ENCODE measurements at regions not wholly inside any gene's neighbourhood (a gene's known extent, or its start where the extent isn't known, plus 50 kb on each side); places are given as distances from the start of the nearest gene placed in this dataset.

DNA sequence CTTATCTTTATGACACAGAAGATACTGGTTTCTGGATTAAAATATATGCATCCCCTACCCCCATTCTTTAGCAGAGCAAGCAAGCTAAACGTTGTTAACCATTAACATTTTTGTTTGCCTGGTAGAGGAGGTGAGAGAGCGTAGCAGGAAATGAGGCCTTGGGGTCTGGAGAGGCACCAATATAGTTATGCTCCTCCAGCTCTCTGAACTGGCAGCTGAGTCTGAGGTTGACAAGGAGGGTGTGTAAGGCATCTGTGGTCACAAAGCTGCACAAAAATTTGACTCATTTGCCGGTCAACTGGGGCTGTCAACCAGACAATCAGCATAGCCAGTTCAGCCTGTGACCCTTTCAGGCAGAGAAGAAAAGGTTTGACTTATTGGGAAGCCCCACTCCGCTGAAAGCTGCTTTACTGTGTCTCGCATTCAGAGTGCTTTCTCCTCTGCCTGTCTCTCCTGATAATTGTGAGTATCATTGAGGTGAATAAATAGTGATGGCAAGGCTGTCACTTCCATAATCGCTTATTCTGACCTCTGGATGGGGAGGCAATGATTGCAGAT lies 647.5 kb upstream of the SETBP1 start:
- no peak overlapping the region for H3K4me3 ChIP-seq
- DNase-seq (ENCODE audit: low spot score) = no peak
- H3K27me3 ChIP-seq = no peaks in the 10 kb centered on the region
- no peak overlapping the region for H3K27ac ChIP-seq
- no peaks in the 10 kb centered on the region for H3K4me1 ChIP-seq
- no peaks in the 10 kb centered on the region for H3K9me3 ChIP-seq
- H3K36me3 ChIP-seq = no peaks in the 10 kb centered on the region
- TF ChIP-seq CTCF (IDR thresholded peaks at IDR 0.05) = no peak

DNA sequence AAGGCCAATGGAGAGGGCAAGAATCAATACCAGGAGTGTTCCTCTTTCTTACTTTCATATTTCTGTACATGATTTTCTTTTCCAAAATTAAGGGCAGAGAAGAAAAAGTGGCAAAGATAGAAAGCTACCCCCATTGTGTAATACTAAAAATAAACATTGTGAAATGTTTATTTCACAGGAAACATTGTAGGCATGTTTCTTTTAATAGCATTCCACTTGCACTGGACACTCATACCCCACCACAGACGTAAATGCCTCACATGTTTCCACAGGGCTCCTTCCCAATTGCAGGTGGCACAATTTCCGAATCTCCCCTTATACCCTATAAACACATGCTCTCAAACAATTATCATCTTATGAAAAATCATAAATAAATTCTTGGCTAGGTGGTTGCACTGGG lies 645.1 kb upstream of the SETBP1 start:
- H3K36me3 ChIP-seq = no peaks in the 10 kb centered on the region
- TF ChIP-seq CTCF (IDR thresholded peaks at IDR 0.05) = no peak
- H3K4me1 ChIP-seq = no peaks in the 10 kb centered on the region
- H3K4me3 ChIP-seq = no peak overlapping the region
- no peaks in the 10 kb centered on the region for H3K27me3 ChIP-seq
- H3K9me3 ChIP-seq = no peaks in the 10 kb centered on the region
- H3K27ac ChIP-seq = no peak overlapping the region
- DNase-seq (ENCODE audit: low spot score) = no peak

- no peaks in the 10 kb centered on the region for H3K4me1 ChIP-seq
- DNase-seq (ENCODE audit: low spot score) = no peak
- H3K9me3 ChIP-seq = no peaks in the 10 kb centered on the region
- H3K36me3 ChIP-seq = no peaks in the 10 kb centered on the region
- no peak overlapping the region for H3K4me3 ChIP-seq
- no peaks in the 10 kb centered on the region for H3K27me3 ChIP-seq
- no peak for TF ChIP-seq CTCF (IDR thresholded peaks at IDR 0.05)
- H3K27ac ChIP-seq = no peak overlapping the region
Observed at GRCh38 chr18:44036501-44036900, 644.2 kb upstream of the SETBP1 start.

DNA sequence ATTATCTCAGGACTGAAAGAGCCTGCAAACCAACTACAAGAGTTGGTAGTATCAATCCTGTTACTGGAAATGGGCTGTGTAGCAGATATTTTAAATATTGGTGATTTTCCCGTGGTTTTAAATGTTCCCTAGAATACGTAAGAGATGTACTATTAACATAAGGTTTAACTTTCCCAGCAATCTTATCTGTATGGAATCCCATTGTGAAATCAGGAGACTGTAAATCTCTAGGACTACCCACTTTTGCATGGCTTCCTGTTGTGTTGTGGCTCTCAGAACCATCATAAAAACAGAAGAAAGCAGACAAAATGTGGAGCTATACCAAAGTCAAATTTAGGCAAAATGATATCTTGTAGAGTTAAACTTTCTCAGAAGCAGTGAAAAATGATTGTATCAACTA lies 641.5 kb upstream of the SETBP1 start:
- DNase-seq (ENCODE audit: low spot score) = no peak
- Histone ChIP-seq H3K4me3 (no peak overlapping the region), H3K9me3 (no peaks in the 10 kb centered on the region), H3K4me1 (no peaks in the 10 kb centered on the region), H3K27me3 (no peaks in the 10 kb centered on the region), H3K36me3 (no peaks in the 10 kb centered on the region), H3K27ac (no peak overlapping the region)
- no peak for TF ChIP-seq CTCF (IDR thresholded peaks at IDR 0.05)

GRCh38 chr18:44039826-44040225 lies 640.9 kb upstream of the SETBP1 start:
- Histone ChIP-seq H3K4me3 (no peak overlapping the region), H3K4me1 (no peaks in the 10 kb centered on the region), H3K27me3 (no peaks in the 10 kb centered on the region), H3K27ac (no peak overlapping the region), H3K9me3 (no peaks in the 10 kb centered on the region), H3K36me3 (no peaks in the 10 kb centered on the region)
- DNase-seq (ENCODE audit: low spot score) = no peak
- no peak for TF ChIP-seq CTCF (IDR thresholded peaks at IDR 0.05)

GRCh38 chr18:44041553-44041952 lies 639.1 kb upstream of the SETBP1 start:
- no peak for DNase-seq (ENCODE audit: low spot score)
- TF ChIP-seq CTCF (IDR thresholded peaks at IDR 0.05) = no peak
- Histone ChIP-seq H3K36me3 (no peaks in the 10 kb centered on the region), H3K4me1 (no peaks in the 10 kb centered on the region), H3K27me3 (no peaks in the 10 kb centered on the region), H3K9me3 (no peaks in the 10 kb centered on the region), H3K27ac (no peak overlapping the region), H3K4me3 (no peak overlapping the region)

All from right atrium auricular region (tissue), 2 donors.